GM18867 (cell line): ENCODE measurements at regions not wholly inside any gene's neighbourhood (a gene's known extent, or its start where the extent isn't known, plus 50 kb on each side); places are given as distances from the start of the nearest gene placed in this dataset.
"Not testable (repeated sequence)": the region's sequence is repeated elsewhere in the genome, so short reads cannot be mapped to it uniquely, and the experiment has no call there.

ENCODE experiments used
- ATAC-seq: cut with Tn5 transposase; IDR thresholded peaks from one replicate; pipeline ENCODE4 v1.9.1; 2021; ENCODE audit warnings: mild to moderate bottlenecking, moderate library complexity; ENCODE audit not compliant: unreplicated experiment

GRCh38 chr3:104920512-104920911 is 446.2 kb upstream of the ALCAM start:
- no peak for ATAC-seq

GRCh38 chr3:104933972-104934371 is 432.7 kb upstream of the ALCAM start:
- no peak for ATAC-seq

- no peak for ATAC-seq
Measured at GRCh38 chr3:104935613-104936012, 431.1 kb upstream of the ALCAM start.

GRCh38 chr3:104939196-104939595 is 427.5 kb upstream of the ALCAM start:
- ATAC-seq: no peak

DNA sequence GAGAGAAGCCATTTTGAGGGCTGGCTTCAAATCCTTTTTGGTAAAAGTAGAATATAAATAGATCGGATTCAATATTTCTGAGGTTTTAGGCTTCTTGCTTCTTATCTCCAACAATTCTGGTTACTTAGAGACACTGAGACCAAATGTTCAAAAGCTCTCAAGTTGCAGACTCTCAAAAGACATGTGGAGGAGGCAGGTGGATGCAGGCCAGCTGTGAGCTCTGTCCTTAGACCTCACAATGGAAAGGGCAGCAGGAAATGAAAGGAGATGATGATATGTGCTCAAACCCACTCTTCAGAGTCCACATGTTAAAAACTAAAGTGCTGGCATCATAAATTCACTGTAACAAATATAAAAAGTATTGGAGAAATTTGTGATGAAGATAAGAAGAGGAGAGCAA is 424.9 kb upstream of the ALCAM start:
- ATAC-seq: no peak

GRCh38 chr3:104943974-104944373 is 422.7 kb upstream of the ALCAM start:
- ATAC-seq: no peak

DNA sequence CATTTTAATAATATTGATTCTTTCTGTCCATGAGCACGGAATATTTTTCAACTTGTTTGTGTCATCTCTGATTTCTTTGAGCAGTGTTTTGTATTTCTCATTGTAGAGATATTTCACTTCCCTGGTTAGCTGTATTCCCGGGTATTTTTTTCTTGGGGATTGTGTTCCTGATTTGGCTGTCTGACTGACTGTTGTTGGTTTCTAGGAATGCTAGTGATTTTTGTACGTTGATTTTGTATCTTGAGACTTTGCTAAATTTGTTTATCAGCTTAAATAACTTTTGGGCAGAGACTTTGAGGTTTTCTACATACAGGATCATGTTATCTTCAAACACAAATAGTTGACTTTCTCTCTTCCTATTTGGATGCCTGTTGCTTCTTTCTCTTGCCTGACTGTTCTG is 418.8 kb upstream of the ALCAM start:
- ATAC-seq: no peak

DNA sequence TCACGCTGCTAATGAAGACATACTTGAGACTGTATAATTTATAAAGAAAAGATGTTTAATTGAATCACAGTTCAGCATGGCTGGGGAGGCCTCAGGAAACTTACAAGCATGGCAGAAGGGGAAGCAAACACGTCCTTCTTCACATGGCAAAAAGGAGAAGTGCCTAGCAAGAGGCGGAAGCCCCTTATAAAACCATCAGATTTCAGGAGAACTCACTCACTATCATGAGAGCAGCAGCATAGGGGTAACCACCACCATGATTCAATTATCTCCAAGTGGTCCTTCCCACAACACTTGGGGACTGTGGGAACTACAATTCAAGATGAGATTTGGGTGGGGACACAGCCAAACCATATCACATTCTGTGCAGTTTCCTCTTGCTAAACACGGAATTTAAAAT is 416.9 kb upstream of the ALCAM start:
- not testable (repeated sequence) for ATAC-seq

- ATAC-seq: no peak
Measured at GRCh38 chr3:104951426-104951825, 415.3 kb upstream of the ALCAM start.

DNA sequence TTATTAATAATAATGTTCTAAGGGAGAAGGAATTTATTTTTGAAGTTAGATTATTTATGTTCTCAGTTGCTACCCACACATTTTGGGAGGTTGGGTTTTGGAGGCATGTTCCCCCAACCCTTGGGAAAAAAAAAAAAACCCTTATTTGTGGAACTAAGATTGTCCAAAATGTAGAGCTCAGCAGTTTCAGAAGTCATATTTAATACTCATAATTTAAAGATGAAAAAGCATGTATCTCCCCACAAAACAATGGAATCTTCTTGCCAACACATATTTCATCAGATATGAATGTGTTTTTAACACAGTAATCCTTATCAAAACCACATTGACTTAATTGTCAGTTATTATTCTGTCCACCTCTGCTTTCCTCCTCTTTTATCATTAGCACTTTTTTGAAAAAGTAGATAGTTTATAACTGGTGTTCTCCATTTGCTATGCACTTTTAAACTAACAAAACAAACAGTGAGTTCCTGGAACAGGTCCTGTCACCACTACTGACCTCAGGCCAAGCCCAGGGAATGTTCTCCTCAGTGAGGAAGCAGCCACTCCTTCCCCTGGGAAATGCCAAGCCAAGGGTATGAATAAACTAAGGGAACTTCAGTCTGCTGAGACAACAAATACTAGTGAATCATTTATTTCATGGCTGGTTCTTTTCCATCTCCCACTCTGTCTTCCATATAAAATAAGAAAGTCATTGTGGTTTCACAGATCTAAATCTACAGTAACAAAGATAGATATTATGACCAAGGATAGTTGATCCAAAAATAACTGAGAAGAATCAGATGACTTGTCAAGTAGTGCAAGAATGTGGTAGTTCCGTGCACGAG is 414.4 kb upstream of the ALCAM start:
- no peak for ATAC-seq

- no peak for ATAC-seq
Measured at GRCh38 chr3:104956620-104957345, 409.9 kb upstream of the ALCAM start.

- no peak for ATAC-seq
Measured at GRCh38 chr3:104960579-104960978, 406.1 kb upstream of the ALCAM start.

- ATAC-seq: no peak
Measured at GRCh38 chr3:104961851-104962250, 404.9 kb upstream of the ALCAM start.

DNA sequence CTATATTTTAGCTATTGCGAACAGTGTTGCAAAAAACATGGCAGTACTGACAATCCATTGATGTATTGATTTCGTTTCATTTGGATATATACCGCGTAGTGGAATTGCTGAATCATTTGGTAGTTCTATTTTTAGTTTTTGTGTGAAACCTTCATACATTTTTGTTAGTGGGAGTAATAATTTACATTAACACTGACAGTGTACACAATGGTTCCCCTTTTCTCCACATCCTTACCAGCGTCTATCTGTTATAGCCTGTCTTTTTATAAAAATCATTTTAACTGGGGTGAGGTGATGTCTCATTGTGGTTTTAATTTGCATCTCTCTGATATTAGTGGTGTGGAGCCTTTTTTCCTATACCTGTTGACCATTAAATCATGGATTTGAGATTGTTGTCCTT is 392.4 kb upstream of the ALCAM start:
- no peak for ATAC-seq

DNA sequence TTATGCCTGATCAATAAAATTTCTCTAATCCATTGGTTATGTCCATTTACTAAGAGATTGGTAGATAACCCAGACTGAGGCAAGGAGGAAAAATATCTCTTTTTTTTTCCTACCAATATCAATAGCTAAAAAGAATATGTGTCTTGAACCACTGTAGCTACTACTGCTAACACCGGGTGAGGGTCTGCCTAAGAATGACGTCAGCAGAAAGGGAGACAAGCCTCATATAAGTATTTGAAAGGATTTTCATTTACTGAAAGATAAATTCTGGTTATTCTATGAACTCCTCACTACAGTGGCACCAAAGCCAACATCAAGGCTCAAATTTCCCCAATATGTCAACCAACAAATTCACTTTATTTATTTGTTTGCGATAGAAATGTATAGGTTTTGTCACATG is 389.0 kb upstream of the ALCAM start:
- no peak for ATAC-seq

GRCh38 chr3:104982130-104982529 is 384.6 kb upstream of the ALCAM start:
- no peak for ATAC-seq

- no peak for ATAC-seq
Measured at GRCh38 chr3:104987859-104988258, 378.9 kb upstream of the ALCAM start.

DNA sequence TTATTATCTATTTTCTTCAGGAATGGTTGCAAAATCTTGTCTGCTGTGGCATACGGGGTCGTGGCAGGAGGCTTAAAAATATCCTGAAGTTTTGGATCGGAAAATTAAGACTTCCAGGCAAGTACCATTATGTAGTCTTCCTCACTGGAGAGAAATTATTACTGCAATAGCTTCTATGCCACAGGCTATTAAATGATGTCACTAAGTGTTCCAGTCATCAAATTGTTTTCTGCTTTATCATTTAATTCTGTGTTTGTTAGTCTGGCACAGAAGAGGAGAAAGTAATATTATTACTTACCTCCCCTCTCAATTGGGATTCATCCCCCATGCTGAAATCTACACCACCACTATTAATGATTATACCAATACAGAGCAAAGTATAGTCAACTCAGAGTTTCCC is 378.2 kb upstream of the ALCAM start:
- ATAC-seq: no peak

- no peak for ATAC-seq
Measured at GRCh38 chr3:104989878-104990277, 376.8 kb upstream of the ALCAM start.

DNA sequence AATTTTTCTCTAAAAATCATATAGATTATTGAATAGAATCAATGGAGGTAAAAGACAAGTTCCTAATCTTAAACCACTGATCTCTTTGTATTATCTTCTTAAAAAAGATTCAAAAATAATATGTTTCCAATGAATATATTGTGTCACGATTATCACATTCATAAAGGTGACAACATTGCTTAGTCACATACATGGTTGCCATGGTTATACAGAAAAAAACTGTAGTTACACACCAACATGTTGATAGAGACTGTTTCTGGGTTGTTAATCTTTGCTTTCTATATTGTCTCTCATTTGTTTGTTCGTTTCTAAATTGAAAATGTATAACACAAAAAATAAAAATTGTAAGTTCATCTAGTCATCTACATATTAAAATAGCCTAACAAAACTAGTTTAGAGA is 376.0 kb upstream of the ALCAM start:
- ATAC-seq: no peak

GRCh38 chr3:104992676-104993075 is 374.0 kb upstream of the ALCAM start:
- ATAC-seq: no peak

- ATAC-seq: no peak
Measured at GRCh38 chr3:105006164-105006563, 360.5 kb upstream of the ALCAM start.
